Astrocyte (in vitro differentiated cells and primary cell): ENCODE measurements at regions not wholly inside any gene's neighbourhood (a gene's known extent, or its start where the extent isn't known, plus 50 kb on each side); places are given as distances from the start of the nearest gene placed in this dataset.

Experiments
- EZH2 ChIP-seq: IDR thresholded peaks from 2 replicates; pipeline ENCODE4 v1.6.1; 2012; ENCODE audit warnings: mild to moderate bottlenecking, low read length, inconsistent platforms; ENCODE audit not compliant: insufficient read depth
- TF ChIP-seq, protein P1 (sequence below): IDR thresholded peaks from 2 replicates; pipeline ENCODE4 v1.5.1; 2011; ENCODE audit warnings: low read depth, mild to moderate bottlenecking, inconsistent platforms, low read length, moderate library complexity; ENCODE audit not compliant: insufficient read depth

GRCh38 chr17:21538615-21539014 is 153.7 kb upstream of the KCNJ18 start:
- TF ChIP-seq, protein P1, sequence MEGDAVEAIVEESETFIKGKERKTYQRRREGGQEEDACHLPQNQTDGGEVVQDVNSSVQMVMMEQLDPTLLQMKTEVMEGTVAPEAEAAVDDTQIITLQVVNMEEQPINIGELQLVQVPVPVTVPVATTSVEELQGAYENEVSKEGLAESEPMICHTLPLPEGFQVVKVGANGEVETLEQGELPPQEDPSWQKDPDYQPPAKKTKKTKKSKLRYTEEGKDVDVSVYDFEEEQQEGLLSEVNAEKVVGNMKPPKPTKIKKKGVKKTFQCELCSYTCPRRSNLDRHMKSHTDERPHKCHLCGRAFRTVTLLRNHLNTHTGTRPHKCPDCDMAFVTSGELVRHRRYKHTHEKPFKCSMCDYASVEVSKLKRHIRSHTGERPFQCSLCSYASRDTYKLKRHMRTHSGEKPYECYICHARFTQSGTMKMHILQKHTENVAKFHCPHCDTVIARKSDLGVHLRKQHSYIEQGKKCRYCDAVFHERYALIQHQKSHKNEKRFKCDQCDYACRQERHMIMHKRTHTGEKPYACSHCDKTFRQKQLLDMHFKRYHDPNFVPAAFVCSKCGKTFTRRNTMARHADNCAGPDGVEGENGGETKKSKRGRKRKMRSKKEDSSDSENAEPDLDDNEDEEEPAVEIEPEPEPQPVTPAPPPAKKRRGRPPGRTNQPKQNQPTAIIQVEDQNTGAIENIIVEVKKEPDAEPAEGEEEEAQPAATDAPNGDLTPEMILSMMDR: no peak
- TF ChIP-seq EZH2: no peak
